Activated B cell treated with CpG ODN at 0.5 μM for 24 hours (primary cell): ENCODE measurements at regions not wholly inside any gene's neighbourhood (a gene's known extent, or its start where the extent isn't known, plus 50 kb on each side); places are given as distances from the start of the nearest gene placed in this dataset.
"Not testable (repeated sequence)": the region's sequence is repeated elsewhere in the genome, so short reads cannot be mapped to it uniquely, and the experiment has no call there.

Experiments
- ATAC-seq: fragments of 200-7000 bp; cut with Tn5 transposase; one replicate; pipeline ENCODE4 v1.10.0; 2021; ENCODE audit warnings: low read depth, mild to moderate bottlenecking, moderate library complexity
- CTCF ChIA-PET: fragments of 350-600 bp; sonication (Branson Sonifier 250); formaldehyde crosslinking; loops from one replicate; lab custom pipeline; 2021; ENCODE audit warnings: antibody characterized with exemption; lab: Charles Lee
- POLR2A ChIA-PET: fragments of 350-600 bp; sonication (Branson Sonifier 250); formaldehyde crosslinking; loops from one replicate; lab custom pipeline; 2021; ENCODE audit warnings: antibody characterized with exemption; lab: Charles Lee
- DNase-seq: peaks from one replicate; pipeline ENCODE4 v3.0.0; 2022
- H3K27ac Mint-ChIP-seq: one replicate; pipeline ENCODE4 v1.8.0; 2020; ENCODE audit warnings: mixed read lengths
- H3K27me3 Mint-ChIP-seq: one replicate; pipeline ENCODE4 v1.8.0; 2021; ENCODE audit warnings: mixed read lengths
- H3K36me3 Mint-ChIP-seq: one replicate; pipeline ENCODE4 v1.8.0; 2021; ENCODE audit warnings: low read depth, mixed read lengths
- H3K4me1 Mint-ChIP-seq: one replicate; pipeline ENCODE4 v1.8.0; 2021; ENCODE audit warnings: mixed read lengths
- H3K4me3 Mint-ChIP-seq: one replicate; pipeline ENCODE4 v1.8.0; 2020; ENCODE audit warnings: mild to moderate bottlenecking, mixed read lengths
- H3K9me3 Mint-ChIP-seq: one replicate; pipeline ENCODE4 v1.8.0; 2020; ENCODE audit warnings: mixed read lengths
- CTCF ChIP-seq: fragments of 200-600 bp; IDR thresholded peaks from one replicate; pipeline ENCODE4 v1.8.0; 2022; ENCODE audit warnings: antibody characterized with exemption, mild to moderate bottlenecking
- intact Hi-C: fragments of 100-400 bp; cut with micrococcal nuclease; formaldehyde crosslinking; loops from one replicate; pipeline ENCODE4 v1.15.1; 2024

- Mint-ChIP-seq H3K4me1 (no peaks in the 10 kb centered on the region), H3K36me3 (no peaks in the 10 kb centered on the region), H3K4me3 (no peak overlapping the region), H3K27ac (no peak overlapping the region), H3K9me3 (peaks cover 3% of the 10 kb centered on the region), H3K27me3 (no peaks in the 10 kb centered on the region)
- intact Hi-C loops = no loop called here
- ChIA-PET POLR2A (no interaction called here), CTCF (no interaction called here)
- no peak for DNase-seq
- TF ChIP-seq CTCF = no peak
- no peak for ATAC-seq
Observed at GRCh38 chr1:102790997-102791396, 317.3 kb downstream of the COL11A1 start.

- H3K27me3 Mint-ChIP-seq, H3K27ac Mint-ChIP-seq, H3K36me3 Mint-ChIP-seq, H3K4me1 Mint-ChIP-seq, CTCF ChIA-PET, POLR2A ChIA-PET, DNase-seq, H3K4me3 Mint-ChIP-seq, H3K9me3 Mint-ChIP-seq, intact Hi-C loops, ATAC-seq: not testable (repeated sequence)
Observed at GRCh38 chr1:102789951-102790350, 318.4 kb downstream of the COL11A1 start.

GRCh38 chr1:102783487-102783886 is 324.8 kb downstream of the COL11A1 start:
- DNase-seq = no peak
- TF ChIP-seq CTCF = no peak
- no peak for ATAC-seq
- intact Hi-C loops = no loop called here
- no peaks in the 10 kb centered on the region for H3K36me3 Mint-ChIP-seq
- H3K27ac Mint-ChIP-seq = no peak overlapping the region
- ChIA-PET POLR2A (no interaction called here), CTCF (no interaction called here)
- H3K4me1 Mint-ChIP-seq = no peaks in the 10 kb centered on the region
- H3K9me3 Mint-ChIP-seq = peaks cover 10% of the 10 kb centered on the region
- no peaks in the 10 kb centered on the region for H3K27me3 Mint-ChIP-seq
- H3K4me3 Mint-ChIP-seq = no peak overlapping the region

GRCh38 chr1:102782144-102782543 is 326.2 kb downstream of the COL11A1 start:
- ATAC-seq = no peak
- Mint-ChIP-seq H3K27me3 (no peaks in the 10 kb centered on the region), H3K4me3 (no peak overlapping the region), H3K9me3 (peaks cover 10% of the 10 kb centered on the region), H3K4me1 (no peaks in the 10 kb centered on the region), H3K36me3 (no peaks in the 10 kb centered on the region), H3K27ac (no peak overlapping the region)
- CTCF ChIA-PET = no interaction called here
- POLR2A ChIA-PET = no interaction called here
- intact Hi-C loops = no loop called here
- DNase-seq = no peak
- no peak for TF ChIP-seq CTCF

GRCh38 chr1:102776071-102776470 is 332.3 kb downstream of the COL11A1 start:
- Mint-ChIP-seq H3K27me3 (no peaks in the 10 kb centered on the region), H3K9me3 (no peaks in the 10 kb centered on the region), H3K4me1 (no peaks in the 10 kb centered on the region), H3K4me3 (no peak overlapping the region), H3K36me3 (no peaks in the 10 kb centered on the region), H3K27ac (no peak overlapping the region)
- CTCF ChIA-PET = no interaction called here
- POLR2A ChIA-PET = no interaction called here
- ATAC-seq = no peak
- no peak for TF ChIP-seq CTCF
- intact Hi-C loops = no loop called here
- no peak for DNase-seq

- Mint-ChIP-seq H3K4me3 (no peak overlapping the region), H3K36me3 (no peaks in the 10 kb centered on the region), H3K4me1 (no peaks in the 10 kb centered on the region), H3K27ac (no peak overlapping the region), H3K27me3 (no peaks in the 10 kb centered on the region), H3K9me3 (no peaks in the 10 kb centered on the region)
- POLR2A ChIA-PET = no interaction called here
- CTCF ChIA-PET = no interaction called here
- ATAC-seq = no peak
- DNase-seq = no peak
- intact Hi-C loops = no loop called here
- TF ChIP-seq CTCF = no peak
Observed at GRCh38 chr1:102772831-102773230, 335.5 kb downstream of the COL11A1 start.
